ENCODE measurements at regions not wholly inside any gene's neighbourhood (a gene's known extent, or its start where the extent isn't known, plus 50 kb on each side); places are given as distances from the start of the nearest gene placed in this dataset.

DNA sequence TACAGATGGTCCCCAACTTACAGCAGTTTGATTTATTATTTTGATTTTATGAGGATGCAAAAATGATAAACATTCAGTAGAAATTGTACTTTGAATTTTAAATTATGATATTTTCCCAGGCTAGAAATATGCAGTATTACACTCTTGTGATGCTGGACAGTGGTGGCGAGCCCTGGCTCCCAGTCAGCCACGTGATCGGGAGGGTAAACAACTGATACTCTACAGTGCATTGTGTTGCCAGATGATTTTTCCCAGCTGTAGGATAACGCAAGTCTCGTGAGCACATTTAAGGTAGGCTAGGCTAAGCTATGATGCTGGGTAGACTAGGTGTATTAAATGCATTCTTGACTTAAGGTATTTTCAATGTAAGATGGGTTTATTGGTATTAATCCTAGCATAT, 865.2 kb downstream of the SORCS3 start:
- no peaks in the 10 kb centered on the region for H3K36me3 ChIP-seq
- DNase-seq: peak in 1 of 2 donors; percentile 24
- H3K9me3 ChIP-seq: no peaks in the 10 kb centered on the region
- no peak overlapping the region for H3K4me3 ChIP-seq
- H3K27ac ChIP-seq: no peak overlapping the region
- TF ChIP-seq, protein P1, sequence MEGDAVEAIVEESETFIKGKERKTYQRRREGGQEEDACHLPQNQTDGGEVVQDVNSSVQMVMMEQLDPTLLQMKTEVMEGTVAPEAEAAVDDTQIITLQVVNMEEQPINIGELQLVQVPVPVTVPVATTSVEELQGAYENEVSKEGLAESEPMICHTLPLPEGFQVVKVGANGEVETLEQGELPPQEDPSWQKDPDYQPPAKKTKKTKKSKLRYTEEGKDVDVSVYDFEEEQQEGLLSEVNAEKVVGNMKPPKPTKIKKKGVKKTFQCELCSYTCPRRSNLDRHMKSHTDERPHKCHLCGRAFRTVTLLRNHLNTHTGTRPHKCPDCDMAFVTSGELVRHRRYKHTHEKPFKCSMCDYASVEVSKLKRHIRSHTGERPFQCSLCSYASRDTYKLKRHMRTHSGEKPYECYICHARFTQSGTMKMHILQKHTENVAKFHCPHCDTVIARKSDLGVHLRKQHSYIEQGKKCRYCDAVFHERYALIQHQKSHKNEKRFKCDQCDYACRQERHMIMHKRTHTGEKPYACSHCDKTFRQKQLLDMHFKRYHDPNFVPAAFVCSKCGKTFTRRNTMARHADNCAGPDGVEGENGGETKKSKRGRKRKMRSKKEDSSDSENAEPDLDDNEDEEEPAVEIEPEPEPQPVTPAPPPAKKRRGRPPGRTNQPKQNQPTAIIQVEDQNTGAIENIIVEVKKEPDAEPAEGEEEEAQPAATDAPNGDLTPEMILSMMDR (IDR thresholded peaks at IDR 0.05): no peak
- TF ChIP-seq POLR2AphosphoS5 (IDR thresholded peaks at IDR 0.05) (no peak), POLR2A (IDR thresholded peaks at IDR 0.05) (no peak), EP300 (IDR thresholded peaks at IDR 0.05) (no peak)
- 25 to 51% (median 36%) methylated on average over 5 of the region's 5 CpGs for WGBS, 5 donors
- intact Hi-C loops (cut with DNase I; ENCODE audit: low total_unique reads): no loop called here
- H3K27me3 ChIP-seq: no peaks in the 10 kb centered on the region
- no peaks in the 10 kb centered on the region for H3K4me1 ChIP-seq

GRCh38 chr10:105503714-105504113, 862.6 kb downstream of the SORCS3 start:
- no peak for DNase-seq
- Histone ChIP-seq H3K27ac (no peak overlapping the region), H3K36me3 (no peaks in the 10 kb centered on the region), H3K9me3 (no peaks in the 10 kb centered on the region), H3K4me1 (no peaks in the 10 kb centered on the region), H3K27me3 (no peaks in the 10 kb centered on the region), H3K4me3 (no peak overlapping the region)
- intact Hi-C loops (cut with DNase I; ENCODE audit: low total_unique reads): no loop called here
- TF ChIP-seq, protein P1 (IDR thresholded peaks at IDR 0.05): no peak
- TF ChIP-seq POLR2A (IDR thresholded peaks at IDR 0.05) (no peak), EP300 (IDR thresholded peaks at IDR 0.05) (no peak), POLR2AphosphoS5 (IDR thresholded peaks at IDR 0.05) (no peak)

GRCh38 chr10:105502058-105502457, 861.0 kb downstream of the SORCS3 start:
- Histone ChIP-seq H3K27me3 (no peaks in the 10 kb centered on the region), H3K4me1 (no peaks in the 10 kb centered on the region), H3K36me3 (no peaks in the 10 kb centered on the region), H3K4me3 (no peak overlapping the region), H3K9me3 (no peaks in the 10 kb centered on the region), H3K27ac (no peak overlapping the region)
- 70 to 81% (median 74%) methylated on average over 3 of the region's 3 CpGs for WGBS, 5 donors
- intact Hi-C loops (cut with DNase I; ENCODE audit: low total_unique reads): no loop called here
- DNase-seq: no peak
- no peak for TF ChIP-seq EP300 (IDR thresholded peaks at IDR 0.05)

DNA sequence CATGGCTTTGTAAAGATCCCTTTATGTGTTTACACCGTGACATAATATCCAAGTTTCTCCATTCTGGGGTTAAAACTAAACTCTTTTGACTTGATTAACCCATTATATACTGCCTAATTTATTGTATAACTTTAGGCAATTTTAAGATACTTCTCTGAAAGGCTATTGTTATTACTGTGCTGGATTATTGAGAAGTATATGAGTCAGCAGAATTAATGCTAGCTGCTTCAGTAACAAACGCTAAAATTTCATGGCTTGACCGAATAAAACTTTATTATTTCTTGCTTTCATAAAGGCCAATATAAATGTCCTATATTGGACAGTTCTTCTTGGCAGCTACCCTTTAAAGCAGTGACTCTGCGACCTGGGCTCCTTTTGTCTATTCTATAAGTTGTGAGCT, 853.9 kb downstream of the SORCS3 start:
- no peaks in the 10 kb centered on the region for H3K36me3 ChIP-seq
- no peaks in the 10 kb centered on the region for H3K27me3 ChIP-seq
- intact Hi-C loops (cut with DNase I; ENCODE audit: low total_unique reads): no loop called here
- no peaks in the 10 kb centered on the region for H3K4me1 ChIP-seq
- no peak for DNase-seq
- WGBS, 5 donors: 81 to 92% (median 91%) methylated on average over 4 of the region's 4 CpGs
- no peaks in the 10 kb centered on the region for H3K9me3 ChIP-seq
- no peak overlapping the region for H3K27ac ChIP-seq
- H3K4me3 ChIP-seq: no peak overlapping the region
- TF ChIP-seq, protein P1 (IDR thresholded peaks at IDR 0.05): no peak
- TF ChIP-seq POLR2A (IDR thresholded peaks at IDR 0.05): no peak
- TF ChIP-seq POLR2AphosphoS5 (IDR thresholded peaks at IDR 0.05): no peak
- TF ChIP-seq EP300 (IDR thresholded peaks at IDR 0.05): no peak

- H3K9me3 ChIP-seq: no peaks in the 10 kb centered on the region
- H3K27ac ChIP-seq: no peak overlapping the region
- H3K36me3 ChIP-seq: no peaks in the 10 kb centered on the region
- 49 to 83% (median 69%) methylated on average over 2 of the region's 2 CpGs for WGBS, 5 donors
- H3K4me3 ChIP-seq: no peak overlapping the region
- H3K4me1 ChIP-seq: no peaks in the 10 kb centered on the region
- DNase-seq: peak in 1 of 2 donors; percentile 5
- intact Hi-C loops (cut with DNase I; ENCODE audit: low total_unique reads): no loop called here
- TF ChIP-seq POLR2AphosphoS5 (IDR thresholded peaks at IDR 0.05) (no peak), POLR2A (IDR thresholded peaks at IDR 0.05) (no peak), EP300 (IDR thresholded peaks at IDR 0.05) (no peak)
- TF ChIP-seq, protein P1 (IDR thresholded peaks at IDR 0.05): no peak
- H3K27me3 ChIP-seq: no peaks in the 10 kb centered on the region
Measured at GRCh38 chr10:105494303-105494702, 853.2 kb downstream of the SORCS3 start.
